OCI-LY1 (cell line): ENCODE measurements at regions not wholly inside any gene's neighbourhood (a gene's known extent, or its start where the extent isn't known, plus 50 kb on each side); places are given as distances from the start of the nearest gene placed in this dataset.

ENCODE experiments used
- H2AFZ ChIP-seq: fragments of 200-600 bp; sonication (generic), shearing (Covaris generic); 2 replicates; pipeline ENCODE4 v1.6.0; 2014; ENCODE audit warnings: antibody characterized with exemption, mild to moderate bottlenecking, low read length
- H3F3A ChIP-seq: fragments of 200-600 bp; sonication (generic), shearing (Covaris generic); 2 replicates; pipeline ENCODE4 v1.6.0; 2014; ENCODE audit warnings: mild to moderate bottlenecking, antibody characterized with exemption, low read length, moderate library complexity; ENCODE audit not compliant: insufficient read depth
- H3K27ac ChIP-seq: fragments of 200-600 bp; sonication (generic); 2 replicates; pipeline ENCODE4 v1.5.1; 2014; ENCODE audit warnings: low read length, mixed run types, mild to moderate bottlenecking, low read depth; ENCODE audit not compliant: poor library complexity, severe bottlenecking
- H3K27me3 ChIP-seq: fragments of 200-600 bp; sonication (generic); 2 replicates; pipeline ENCODE4 v1.6.0; 2014; ENCODE audit warnings: antibody characterized with exemption, mild to moderate bottlenecking, low read length, moderate library complexity; ENCODE audit not compliant: insufficient read depth
- H3K36me3 ChIP-seq: fragments of 200-600 bp; sonication (generic); 2 replicates; pipeline ENCODE4 v1.6.1; 2014; ENCODE audit warnings: mild to moderate bottlenecking, antibody characterized with exemption, low read length, moderate library complexity, mixed read lengths; ENCODE audit not compliant: insufficient read depth
- H3K4me1 ChIP-seq: fragments of 200-600 bp; sonication (generic); 2 replicates; pipeline ENCODE4 v1.5.1; 2014; ENCODE audit warnings: mild to moderate bottlenecking, low read length, moderate library complexity; ENCODE audit not compliant: insufficient read depth, severe bottlenecking
- H3K4me2 ChIP-seq: fragments of 200-600 bp; sonication (generic), shearing (Covaris generic); 2 replicates; pipeline ENCODE4 v1.6.1; 2014; ENCODE audit warnings: low read length
- H3K4me3 ChIP-seq: fragments of 200-600 bp; sonication (generic); 2 replicates; pipeline ENCODE4 v1.5.1; 2014; ENCODE audit warnings: low read length, low read depth, mild to moderate bottlenecking, mixed read lengths; ENCODE audit not compliant: poor library complexity, severe bottlenecking
- H3K79me2 ChIP-seq: fragments of 200-600 bp; shearing (Covaris generic); 2 replicates; pipeline ENCODE4 v1.6.1; 2016; ENCODE audit warnings: mixed run types, low read length, mixed read lengths; ENCODE audit not compliant: insufficient read depth
- H3K9ac ChIP-seq: fragments of 200-600 bp; sonication (generic), shearing (Covaris generic); 2 replicates; pipeline ENCODE4 v1.6.1; 2014; ENCODE audit warnings: mild to moderate bottlenecking, low read length, mixed read lengths
- H3K9me2 ChIP-seq: fragments of 200-600 bp; sonication (generic), shearing (Covaris generic); 2 replicates; pipeline ENCODE4 v1.6.1; 2014; ENCODE audit warnings: low read depth, mild to moderate bottlenecking, low read length, mixed read lengths
- H3K9me3 ChIP-seq: fragments of 200-600 bp; shearing (Covaris generic); 2 replicates; pipeline ENCODE4 v1.6.1; 2014; ENCODE audit warnings: low read length, mixed read lengths
- H4K20me1 ChIP-seq: fragments of 200-600 bp; sonication (generic), shearing (Covaris generic); 2 replicates; pipeline ENCODE4 v1.6.0; 2016; ENCODE audit warnings: mild to moderate bottlenecking, low read length; ENCODE audit not compliant: insufficient read depth
- EZH2 ChIP-seq: fragments of 200-600 bp; sonication (generic), shearing (Covaris generic); IDR thresholded peaks from 2 replicates; pipeline ENCODE4 v1.8.0; 2017; ENCODE audit warnings: borderline replicate concordance, mixed run types, mild to moderate bottlenecking, antibody characterized with exemption, low read length, moderate library complexity, mixed read lengths
- TF ChIP-seq, protein P1 (sequence below): fragments of 200-600 bp; sonication (generic), shearing (Covaris generic); IDR thresholded peaks from 2 replicates; pipeline ENCODE4 v1.5.1; 2017; ENCODE audit warnings: mild to moderate bottlenecking, antibody characterized with exemption, low read length, moderate library complexity, mixed read lengths

DNA sequence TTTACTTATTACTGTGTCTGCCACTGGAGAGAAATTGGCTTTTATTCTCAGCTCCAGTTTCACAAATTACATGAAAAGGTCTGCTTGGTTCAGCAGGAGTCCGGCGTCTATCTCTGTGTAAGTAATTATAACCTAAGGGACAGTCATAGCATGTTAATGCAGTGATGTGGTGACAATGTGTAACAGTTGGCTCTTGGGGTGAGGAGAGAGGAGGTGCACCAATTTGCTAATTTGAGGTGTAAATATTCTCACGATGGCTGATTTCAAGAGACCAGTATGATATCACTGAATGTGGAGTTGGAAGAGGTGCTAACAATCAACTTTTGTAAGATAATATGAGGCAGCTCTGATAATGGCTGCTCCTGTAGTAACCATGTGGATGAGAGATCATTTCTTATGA lies 86.1 kb downstream of the CTH start:
- no peaks in the 10 kb centered on the region for H3K9me3 ChIP-seq
- 0 out of 2 replicates have a peak, but pooled peaks cover 4% of the 10 kb centered on the region for H3K27me3 ChIP-seq
- H3K27ac ChIP-seq: no peak overlapping the region
- no peak overlapping the region for H2AFZ ChIP-seq
- H3K4me1 ChIP-seq: no peaks in the 10 kb centered on the region
- TF ChIP-seq, protein P1, sequence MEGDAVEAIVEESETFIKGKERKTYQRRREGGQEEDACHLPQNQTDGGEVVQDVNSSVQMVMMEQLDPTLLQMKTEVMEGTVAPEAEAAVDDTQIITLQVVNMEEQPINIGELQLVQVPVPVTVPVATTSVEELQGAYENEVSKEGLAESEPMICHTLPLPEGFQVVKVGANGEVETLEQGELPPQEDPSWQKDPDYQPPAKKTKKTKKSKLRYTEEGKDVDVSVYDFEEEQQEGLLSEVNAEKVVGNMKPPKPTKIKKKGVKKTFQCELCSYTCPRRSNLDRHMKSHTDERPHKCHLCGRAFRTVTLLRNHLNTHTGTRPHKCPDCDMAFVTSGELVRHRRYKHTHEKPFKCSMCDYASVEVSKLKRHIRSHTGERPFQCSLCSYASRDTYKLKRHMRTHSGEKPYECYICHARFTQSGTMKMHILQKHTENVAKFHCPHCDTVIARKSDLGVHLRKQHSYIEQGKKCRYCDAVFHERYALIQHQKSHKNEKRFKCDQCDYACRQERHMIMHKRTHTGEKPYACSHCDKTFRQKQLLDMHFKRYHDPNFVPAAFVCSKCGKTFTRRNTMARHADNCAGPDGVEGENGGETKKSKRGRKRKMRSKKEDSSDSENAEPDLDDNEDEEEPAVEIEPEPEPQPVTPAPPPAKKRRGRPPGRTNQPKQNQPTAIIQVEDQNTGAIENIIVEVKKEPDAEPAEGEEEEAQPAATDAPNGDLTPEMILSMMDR: no peak
- no peak for TF ChIP-seq EZH2
- H3K9me2 ChIP-seq: no peaks in the 10 kb centered on the region
- no peak overlapping the region for H3K4me2 ChIP-seq
- no peak overlapping the region for H3K4me3 ChIP-seq
- H3K79me2 ChIP-seq: no peaks in the 10 kb centered on the region
- H3F3A ChIP-seq: no peaks in the 10 kb centered on the region
- H3K9ac ChIP-seq: no peak overlapping the region
- no peaks in the 10 kb centered on the region for H3K36me3 ChIP-seq
- H4K20me1 ChIP-seq: no peaks in the 10 kb centered on the region

DNA sequence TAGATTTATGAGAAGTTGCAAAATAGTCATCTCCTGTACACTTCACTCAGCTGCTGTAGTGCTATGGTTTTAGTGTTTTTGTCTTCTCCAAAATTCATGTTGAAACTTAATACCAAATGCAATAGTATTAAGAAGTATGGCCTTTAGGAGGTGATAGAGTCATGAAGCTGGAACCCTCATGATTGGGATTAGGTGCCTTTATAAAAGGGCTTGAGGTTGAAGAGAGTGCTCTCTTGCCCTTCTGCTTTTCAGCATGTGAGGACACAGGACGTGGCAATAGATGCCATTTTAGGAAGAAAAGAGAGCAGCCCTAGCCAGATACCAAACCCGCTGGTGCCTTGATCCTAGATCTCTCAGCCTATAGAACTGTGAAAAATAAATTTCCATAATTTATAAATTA lies 87.6 kb downstream of the CTH start:
- Histone ChIP-seq H3K79me2 (no peaks in the 10 kb centered on the region), H4K20me1 (no peaks in the 10 kb centered on the region), H3K36me3 (no peaks in the 10 kb centered on the region), H3K4me2 (no peak overlapping the region), H3K9me2 (no peaks in the 10 kb centered on the region), H3K27ac (no peak overlapping the region), H3K9me3 (no peaks in the 10 kb centered on the region), H3K9ac (no peak overlapping the region), H3K4me1 (no peaks in the 10 kb centered on the region), H3F3A (no peaks in the 10 kb centered on the region), H2AFZ (no peak overlapping the region), H3K4me3 (no peak overlapping the region), H3K27me3 (0 out of 2 replicates have a peak, but pooled peaks cover 4% of the 10 kb centered on the region)
- TF ChIP-seq, protein P1: no peak
- no peak for TF ChIP-seq EZH2

DNA sequence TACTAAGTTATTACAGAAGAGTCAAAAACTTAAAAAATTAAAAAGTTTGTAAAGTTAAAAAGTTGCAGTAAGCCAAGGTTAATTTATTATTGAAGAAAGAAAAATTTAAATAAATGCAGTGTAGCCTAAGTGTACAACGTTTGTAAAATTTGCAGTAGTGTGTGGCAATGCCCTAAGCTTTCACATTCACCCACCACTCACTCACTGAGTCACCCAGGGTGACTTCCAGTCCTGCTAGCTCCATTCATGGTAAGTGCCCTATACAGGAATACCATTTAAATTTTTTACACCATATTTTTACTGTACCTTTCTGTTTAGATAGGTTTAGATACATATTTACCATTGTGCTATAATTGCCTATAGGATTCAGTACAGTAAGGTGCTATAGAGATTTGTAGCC lies 88.6 kb downstream of the CTH start:
- no peaks in the 10 kb centered on the region for H3K9me3 ChIP-seq
- H3K4me3 ChIP-seq: no peak overlapping the region
- H3K9me2 ChIP-seq: no peaks in the 10 kb centered on the region
- H3K4me2 ChIP-seq: no peak overlapping the region
- H4K20me1 ChIP-seq: no peaks in the 10 kb centered on the region
- H3K9ac ChIP-seq: no peak overlapping the region
- H3K4me1 ChIP-seq: no peaks in the 10 kb centered on the region
- H3K27me3 ChIP-seq: 0 out of 2 replicates have a peak, but pooled peaks cover 4% of the 10 kb centered on the region
- H3K36me3 ChIP-seq: no peaks in the 10 kb centered on the region
- H3K27ac ChIP-seq: no peak overlapping the region
- H2AFZ ChIP-seq: no peak overlapping the region
- no peak for TF ChIP-seq EZH2
- TF ChIP-seq, protein P1: no peak
- no peaks in the 10 kb centered on the region for H3K79me2 ChIP-seq
- H3F3A ChIP-seq: no peaks in the 10 kb centered on the region
